ENCODE measurements at regions not wholly inside any gene's neighbourhood (a gene's known extent, or its start where the extent isn't known, plus 50 kb on each side); places are given as distances from the start of the nearest gene placed in this dataset.

GRCh38 chr18:61989138-61989537, 96.3 kb upstream of the RNF152 start:
- DNase-seq, result no peak
- Mint-ChIP-seq H3K9me3 (no peaks in the 10 kb centered on the region), H3K36me3 (ENCODE audit: low read depth) (no peaks in the 10 kb centered on the region), H3K4me1 (peaks cover 2% of the 10 kb centered on the region), H3K4me3 (no peak overlapping the region), H3K27me3 (ENCODE audit: insufficient read depth) (no peaks in the 10 kb centered on the region), H3K27ac (no peak overlapping the region)
- no peaks in the 10 kb centered on the region for H3K9me3 ChIP-seq (ENCODE audit: control insufficient read depth, low read length)
- H3K4me1 ChIP-seq (ENCODE audit: control insufficient read depth, insufficient read depth, low read length), result no peaks in the 10 kb centered on the region
- H3K27ac ChIP-seq (ENCODE audit: low read depth, low read length), result no peak overlapping the region
- H3K4me3 ChIP-seq (ENCODE audit: low read length), result no peak overlapping the region
- H3K36me3 ChIP-seq (ENCODE audit: control insufficient read depth, insufficient read depth, low read length), result no peaks in the 10 kb centered on the region
- no peak overlapping the region for H3K9ac ChIP-seq (ENCODE audit: extremely low read depth, low read length, poor library complexity, severe bottlenecking)
- H3K27me3 ChIP-seq (ENCODE audit: control insufficient read depth, insufficient read depth, low read length, poor library complexity, severe bottlenecking), result no peaks in the 10 kb centered on the region
- WGBS, 2 experiments (ENCODE audit: insufficient coverage in 1 of 2, insufficient read length in 1 of 2), result 88 to 100% methylated on average over 1 to 3 of the region's 4 CpGs
- no peak for TF ChIP-seq CTCF (conservative IDR thresholded peaks at IDR 0.05)

GRCh38 chr18:61988100-61988499, 95.3 kb upstream of the RNF152 start:
- Histone ChIP-seq H3K9me3 (ENCODE audit: control insufficient read depth, low read length) (no peaks in the 10 kb centered on the region), H3K27ac (ENCODE audit: low read depth, low read length) (no peak overlapping the region), H3K36me3 (ENCODE audit: control insufficient read depth, insufficient read depth, low read length) (no peaks in the 10 kb centered on the region), H3K27me3 (ENCODE audit: control insufficient read depth, insufficient read depth, low read length, poor library complexity, severe bottlenecking) (no peaks in the 10 kb centered on the region), H3K4me1 (ENCODE audit: control insufficient read depth, insufficient read depth, low read length) (no peaks in the 10 kb centered on the region), H3K4me3 (ENCODE audit: low read length) (no peak overlapping the region), H3K9ac (ENCODE audit: extremely low read depth, low read length, poor library complexity, severe bottlenecking) (no peak overlapping the region)
- Mint-ChIP-seq H3K4me1 (peaks cover 2% of the 10 kb centered on the region), H3K36me3 (ENCODE audit: low read depth) (no peaks in the 10 kb centered on the region), H3K27me3 (ENCODE audit: insufficient read depth) (no peaks in the 10 kb centered on the region), H3K4me3 (no peak overlapping the region), H3K27ac (no peak overlapping the region), H3K9me3 (no peaks in the 10 kb centered on the region)
- 86 to 91% methylated on average over 1 to 2 of the region's 2 CpGs for WGBS, 2 experiments (ENCODE audit: insufficient coverage in 1 of 2, insufficient read length in 1 of 2)
- TF ChIP-seq CTCF (conservative IDR thresholded peaks at IDR 0.05), result no peak
- no peak for DNase-seq

- TF ChIP-seq CTCF (conservative IDR thresholded peaks at IDR 0.05), result no peak
- Histone ChIP-seq H3K36me3 (ENCODE audit: control insufficient read depth, insufficient read depth, low read length) (no peaks in the 10 kb centered on the region), H3K4me1 (ENCODE audit: control insufficient read depth, insufficient read depth, low read length) (no peaks in the 10 kb centered on the region), H3K27ac (ENCODE audit: low read depth, low read length) (no peak overlapping the region), H3K27me3 (ENCODE audit: control insufficient read depth, insufficient read depth, low read length, poor library complexity, severe bottlenecking) (no peaks in the 10 kb centered on the region), H3K9me3 (ENCODE audit: control insufficient read depth, low read length) (no peaks in the 10 kb centered on the region), H3K9ac (ENCODE audit: extremely low read depth, low read length, poor library complexity, severe bottlenecking) (no peak overlapping the region), H3K4me3 (ENCODE audit: low read length) (no peak overlapping the region)
- H3K27ac Mint-ChIP-seq, result no peak overlapping the region
- no peak for DNase-seq
- H3K9me3 Mint-ChIP-seq, result no peaks in the 10 kb centered on the region
- no peaks in the 10 kb centered on the region for H3K27me3 Mint-ChIP-seq (ENCODE audit: insufficient read depth)
- no peaks in the 10 kb centered on the region for H3K36me3 Mint-ChIP-seq (ENCODE audit: low read depth)
- no peaks in the 10 kb centered on the region for H3K4me1 Mint-ChIP-seq
- no peak overlapping the region for H3K4me3 Mint-ChIP-seq
- no CpG with 5 or more reads among the region's 1 CpG for WGBS, 2 experiments (ENCODE audit: insufficient coverage in 1 of 2, insufficient read length in 1 of 2)
Observed at GRCh38 chr18:61985681-61986080, 92.9 kb upstream of the RNF152 start.

All from endodermal cell (in vitro differentiated cells).